ENCODE measurements at regions not wholly inside any gene's neighbourhood (a gene's known extent, or its start where the extent isn't known, plus 50 kb on each side); places are given as distances from the start of the nearest gene placed in this dataset.

GRCh38 chr9:38213631-38214299 is 144.7 kb upstream of the SHB start:
- ATAC-seq = no peak
- H3K9me3 ChIP-seq = no peaks in the 10 kb centered on the region
- no peaks in the 10 kb centered on the region for H3K4me1 ChIP-seq
- no peaks in the 10 kb centered on the region for H3K36me3 ChIP-seq
- no peak for DNase-seq
- no peak overlapping the region for H3K27ac ChIP-seq
- H3K4me3 ChIP-seq = no peak overlapping the region
- TF ChIP-seq POLR2A (IDR thresholded peaks at IDR 0.05) = no peak
- no peak for TF ChIP-seq CTCF (IDR thresholded peaks at IDR 0.05)
- intact Hi-C loops (cut with DNase I) = loop anchor here in 1 of 10 donors (10.0 kb wide), 1 partner anchor 89 kb away; no protein-coding TSS in a partner anchor
- WGBS, 4 donors = 33 to 48% (median 40%) methylated on average over 2 of the region's 2 CpGs
- H3K27me3 ChIP-seq = peaks cover 0 to 3% (median 0%) of the 10 kb centered on the region in 9 donors

GRCh38 chr9:38212016-38212415 is 143.0 kb upstream of the SHB start:
- Histone ChIP-seq H3K4me1 (no peaks in the 10 kb centered on the region), H3K4me3 (no peak overlapping the region), H3K36me3 (no peaks in the 10 kb centered on the region), H3K9me3 (peaks cover 0 to 9% (median 0%) of the 10 kb centered on the region in 12 donors), H3K27me3 (peaks cover 0 to 3% (median 0%) of the 10 kb centered on the region in 9 donors), H3K27ac (no peak overlapping the region)
- no peak for TF ChIP-seq POLR2A (IDR thresholded peaks at IDR 0.05)
- TF ChIP-seq CTCF (IDR thresholded peaks at IDR 0.05) = no peak
- 62 to 85% (median 69%) methylated on average over 4 of the region's 4 CpGs for WGBS, 4 donors
- no peak for ATAC-seq
- no peak for DNase-seq
- intact Hi-C loops (cut with DNase I) = loop anchor here in 1 of 10 donors (10.0 kb wide), 1 partner anchor 87 kb away; no protein-coding TSS in a partner anchor

- H3K4me3 ChIP-seq = no peak overlapping the region
- no peak for DNase-seq
- no peak overlapping the region for H3K27ac ChIP-seq
- peaks cover 0 to 3% (median 0%) of the 10 kb centered on the region in 9 donors for H3K27me3 ChIP-seq
- WGBS, 4 donors = 95 to 100% (median 96%) methylated on average over 1 of the region's 1 CpG
- no peaks in the 10 kb centered on the region for H3K4me1 ChIP-seq
- no peak for TF ChIP-seq POLR2A (IDR thresholded peaks at IDR 0.05)
- TF ChIP-seq CTCF (IDR thresholded peaks at IDR 0.05) = no peak
- intact Hi-C loops (cut with DNase I) = loop anchor here in 1 of 10 donors (10.0 kb wide), 1 partner anchor 86 kb away; no protein-coding TSS in a partner anchor
- H3K9me3 ChIP-seq = peaks cover 0 to 10% (median 0%) of the 10 kb centered on the region in 12 donors
- no peak for ATAC-seq
- H3K36me3 ChIP-seq = no peaks in the 10 kb centered on the region
Measured at GRCh38 chr9:38211002-38211401, 142.0 kb upstream of the SHB start.

- Histone ChIP-seq H3K27me3 (peaks cover 0 to 3% (median 0%) of the 10 kb centered on the region in 9 donors), H3K36me3 (no peaks in the 10 kb centered on the region), H3K4me3 (no peak overlapping the region), H3K27ac (no peak overlapping the region), H3K9me3 (peaks cover 0 to 10% (median 0%) of the 10 kb centered on the region in 12 donors), H3K4me1 (no peaks in the 10 kb centered on the region)
- intact Hi-C loops (cut with DNase I) = loop anchor here in 1 of 10 donors (10.0 kb wide), 1 partner anchor 246 kb away; no protein-coding TSS in a partner anchor
- no peak for DNase-seq
- ATAC-seq = no peak
- TF ChIP-seq CTCF (IDR thresholded peaks at IDR 0.05) (no peak), POLR2A (IDR thresholded peaks at IDR 0.05) (no peak)
- 75 to 85% (median 77%) methylated on average over 3 to 4 of the region's 4 CpGs for WGBS, 4 donors
Measured at GRCh38 chr9:38208206-38208901, 139.3 kb upstream of the SHB start.
